Anterior cingulate cortex (tissue), 58 donors: ENCODE measurements at regions not wholly inside any gene's neighbourhood (a gene's known extent, or its start where the extent isn't known, plus 50 kb on each side); places are given as distances from the start of the nearest gene placed in this dataset.

Experiments used
- DNase-seq, 58 donors: peaks; one replicate each; lab custom pipeline; 2025; lab: John Stamatoyannopoulos, UW

GRCh38 chr15:62799919-62800318 lies 242.6 kb upstream of the TPM1 start:
- no peak for DNase-seq

GRCh38 chr15:62802612-62803011 lies 239.9 kb upstream of the TPM1 start:
- DNase-seq: no peak

GRCh38 chr15:62803856-62804400 lies 238.6 kb upstream of the TPM1 start:
- no peak for DNase-seq

GRCh38 chr15:62805502-62805901 lies 237.0 kb upstream of the TPM1 start:
- no peak for DNase-seq

GRCh38 chr15:62807539-62808130 lies 234.9 kb upstream of the TPM1 start:
- DNase-seq: no peak

- DNase-seq: no peak
These were observed 233.2 kb upstream of the TPM1 start for GRCh38 chr15:62809115-62809967.

- DNase-seq: no peak
These were observed 232.6 kb upstream of the TPM1 start for GRCh38 chr15:62809968-62810260.

GRCh38 chr15:62812515-62812835 lies 230.1 kb upstream of the TPM1 start:
- no peak for DNase-seq

GRCh38 chr15:62816342-62817069 lies 226.0 kb upstream of the TPM1 start:
- no peak for DNase-seq

- no peak for DNase-seq
These were observed 223.9 kb upstream of the TPM1 start for GRCh38 chr15:62818691-62819090.

GRCh38 chr15:62821384-62822131 lies 221.0 kb upstream of the TPM1 start:
- DNase-seq: no peak

GRCh38 chr15:62822228-62822627 lies 220.3 kb upstream of the TPM1 start:
- DNase-seq: no peak

- no peak for DNase-seq
These were observed 219.0 kb upstream of the TPM1 start for GRCh38 chr15:62823561-62823960.

GRCh38 chr15:62824111-62825015 lies 218.2 kb upstream of the TPM1 start:
- DNase-seq: no peak

- no peak for DNase-seq
These were observed 217.4 kb upstream of the TPM1 start for GRCh38 chr15:62825191-62825590.

- no peak for DNase-seq
These were observed 216.0 kb upstream of the TPM1 start for GRCh38 chr15:62826561-62826960.

- DNase-seq: peak in 1 of 58 donors; percentile 12
These were observed 214.2 kb upstream of the TPM1 start for GRCh38 chr15:62828364-62828763.

GRCh38 chr15:62832231-62832630 lies 210.3 kb upstream of the TPM1 start:
- no peak for DNase-seq

- DNase-seq: no peak
These were observed 208.9 kb upstream of the TPM1 start for GRCh38 chr15:62833646-62834045.
